DOHH2 (cell line): ENCODE measurements at regions not wholly inside any gene's neighbourhood (a gene's known extent, or its start where the extent isn't known, plus 50 kb on each side); places are given as distances from the start of the nearest gene placed in this dataset.

Experiments used
- EZH2phosphoT487 ChIP-seq: fragments of 200-600 bp; sonication (generic); IDR thresholded peaks from 2 replicates; pipeline ENCODE4 v1.6.1; 2017; ENCODE audit warnings: borderline replicate concordance, mild to moderate bottlenecking, antibody characterized with exemption, low read length, moderate library complexity, mixed read lengths
- TF ChIP-seq, protein P1 (sequence below): fragments of 200-600 bp; sonication (generic); IDR thresholded peaks from one replicate; pipeline ENCODE4 v1.5.1; 2014; ENCODE audit warnings: antibody characterized with exemption, mild to moderate bottlenecking, low read depth, low read length; ENCODE audit not compliant: poor library complexity, severe bottlenecking

DNA sequence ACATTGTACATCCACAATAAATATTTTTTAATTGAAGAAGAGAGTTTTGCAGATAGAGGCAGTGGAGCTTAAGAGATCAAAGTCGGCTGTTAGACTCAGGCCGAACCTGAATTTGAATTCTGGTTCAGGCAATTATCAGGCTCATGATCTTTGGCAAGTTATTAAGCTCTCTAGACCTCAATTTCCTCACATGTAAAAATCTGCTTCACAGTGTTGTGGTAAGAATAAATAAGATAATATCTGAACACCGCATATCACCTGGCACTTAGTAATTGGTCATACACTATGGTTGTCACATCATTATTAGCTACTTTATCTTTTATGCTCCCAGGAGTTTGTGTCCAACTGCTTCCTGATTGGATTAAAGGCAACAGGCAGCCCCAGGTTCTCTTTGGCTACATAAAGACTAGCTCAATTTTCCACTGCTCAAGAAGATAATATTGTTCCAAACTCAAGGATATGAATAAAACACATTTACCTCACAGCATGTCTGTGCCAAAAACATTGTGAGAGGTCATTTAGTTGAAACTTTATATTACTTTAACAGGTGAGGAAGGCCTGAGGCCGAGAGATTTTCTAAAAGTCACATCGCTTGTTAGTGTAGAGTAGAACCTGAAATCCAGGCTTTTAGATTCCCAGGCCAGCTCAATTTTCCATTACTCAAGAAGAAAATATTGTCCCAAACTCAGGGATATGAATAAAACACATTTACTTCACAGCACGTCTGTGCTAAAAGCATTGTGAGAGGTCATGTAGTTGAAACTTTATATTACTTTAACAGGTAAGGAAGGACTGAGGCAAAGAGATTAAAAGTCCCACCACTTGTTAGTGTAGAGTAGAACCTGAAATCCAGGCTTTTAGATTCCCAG lies 289.2 kb upstream of the PTGER4 start:
- TF ChIP-seq, protein P1, sequence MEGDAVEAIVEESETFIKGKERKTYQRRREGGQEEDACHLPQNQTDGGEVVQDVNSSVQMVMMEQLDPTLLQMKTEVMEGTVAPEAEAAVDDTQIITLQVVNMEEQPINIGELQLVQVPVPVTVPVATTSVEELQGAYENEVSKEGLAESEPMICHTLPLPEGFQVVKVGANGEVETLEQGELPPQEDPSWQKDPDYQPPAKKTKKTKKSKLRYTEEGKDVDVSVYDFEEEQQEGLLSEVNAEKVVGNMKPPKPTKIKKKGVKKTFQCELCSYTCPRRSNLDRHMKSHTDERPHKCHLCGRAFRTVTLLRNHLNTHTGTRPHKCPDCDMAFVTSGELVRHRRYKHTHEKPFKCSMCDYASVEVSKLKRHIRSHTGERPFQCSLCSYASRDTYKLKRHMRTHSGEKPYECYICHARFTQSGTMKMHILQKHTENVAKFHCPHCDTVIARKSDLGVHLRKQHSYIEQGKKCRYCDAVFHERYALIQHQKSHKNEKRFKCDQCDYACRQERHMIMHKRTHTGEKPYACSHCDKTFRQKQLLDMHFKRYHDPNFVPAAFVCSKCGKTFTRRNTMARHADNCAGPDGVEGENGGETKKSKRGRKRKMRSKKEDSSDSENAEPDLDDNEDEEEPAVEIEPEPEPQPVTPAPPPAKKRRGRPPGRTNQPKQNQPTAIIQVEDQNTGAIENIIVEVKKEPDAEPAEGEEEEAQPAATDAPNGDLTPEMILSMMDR: no peak
- no peak for TF ChIP-seq EZH2phosphoT487
